Activated CD4-positive, alpha-beta memory T cell treated with anti-CD3 and anti-CD28 coated beads for 36 hours (primary cell): ENCODE measurements at regions not wholly inside any gene's neighbourhood (a gene's known extent, or its start where the extent isn't known, plus 50 kb on each side); places are given as distances from the start of the nearest gene placed in this dataset.
"Not testable (repeated sequence)": the region's sequence is repeated elsewhere in the genome, so short reads cannot be mapped to it uniquely, and the experiment has no call there.

ENCODE experiments used
- CTCF ChIA-PET: fragments of 350-600 bp; sonication (Branson Sonifier 250); formaldehyde crosslinking; loops from one replicate; lab custom pipeline; 2021; ENCODE audit warnings: antibody characterized with exemption, inconsistent platforms; lab: Charles Lee
- POLR2A ChIA-PET: fragments of 350-600 bp; sonication (Branson Sonifier 250); formaldehyde crosslinking; loops from one replicate; lab custom pipeline; 2021; ENCODE audit warnings: antibody characterized with exemption; lab: Charles Lee
- DNase-seq: peaks from one replicate; pipeline ENCODE4 v3.0.0-alpha.2; 2020
- H3K27ac Mint-ChIP-seq: one replicate; pipeline ENCODE4 v1.8.0; 2021; ENCODE audit warnings: mixed read lengths
- H3K27me3 Mint-ChIP-seq: one replicate; pipeline ENCODE4 v1.8.0; 2021; ENCODE audit warnings: mixed read lengths
- H3K36me3 Mint-ChIP-seq: one replicate; pipeline ENCODE4 v1.8.0; 2021; ENCODE audit warnings: mixed read lengths
- H3K4me1 Mint-ChIP-seq: one replicate; pipeline ENCODE4 v1.8.0; 2021; ENCODE audit warnings: low read depth, mixed read lengths
- H3K4me3 Mint-ChIP-seq: one replicate; pipeline ENCODE4 v1.8.0; 2021; ENCODE audit warnings: mild to moderate bottlenecking, mixed read lengths
- H3K9me3 Mint-ChIP-seq: one replicate; pipeline ENCODE4 v1.8.0; 2021; ENCODE audit warnings: mixed read lengths
- intact Hi-C: fragments of 100-400 bp; cut with micrococcal nuclease; formaldehyde crosslinking; loops from one replicate; pipeline ENCODE4 v1.15.1; 2023

GRCh38 chr16:23013484-23013883 is 135.8 kb downstream of the USP31 start:
- Mint-ChIP-seq H3K4me1 (peaks cover 2% of the 10 kb centered on the region), H3K27me3 (peaks cover 11% of the 10 kb centered on the region), H3K9me3 (no peaks in the 10 kb centered on the region), H3K4me3 (no peak overlapping the region), H3K36me3 (no peaks in the 10 kb centered on the region), H3K27ac (no peak overlapping the region)
- no peak for DNase-seq
- CTCF ChIA-PET: no interaction called here
- intact Hi-C loops: no loop called here
- POLR2A ChIA-PET: no interaction called here

GRCh38 chr16:23009075-23009474 is 140.2 kb downstream of the USP31 start:
- H3K27me3 Mint-ChIP-seq: peaks cover 12% of the 10 kb centered on the region
- H3K9me3 Mint-ChIP-seq: no peaks in the 10 kb centered on the region
- H3K27ac Mint-ChIP-seq: no peak overlapping the region
- no peak overlapping the region for H3K4me3 Mint-ChIP-seq
- ChIA-PET CTCF (interaction anchor here (0.7 kb wide), 1 partner anchor 67 kb away, joined by 3 read pairs; no protein-coding TSS in a partner anchor), POLR2A (no interaction called here)
- H3K36me3 Mint-ChIP-seq: no peaks in the 10 kb centered on the region
- no peak for DNase-seq
- intact Hi-C loops: no loop called here
- H3K4me1 Mint-ChIP-seq: no peaks in the 10 kb centered on the region

GRCh38 chr16:23008041-23008440 is 141.2 kb downstream of the USP31 start:
- POLR2A ChIA-PET: no interaction called here
- H3K36me3 Mint-ChIP-seq: no peaks in the 10 kb centered on the region
- no peak overlapping the region for H3K27ac Mint-ChIP-seq
- no peaks in the 10 kb centered on the region for H3K4me1 Mint-ChIP-seq
- CTCF ChIA-PET: no interaction called here
- H3K9me3 Mint-ChIP-seq: no peaks in the 10 kb centered on the region
- no peak for DNase-seq
- intact Hi-C loops: no loop called here
- H3K27me3 Mint-ChIP-seq: peaks cover 12% of the 10 kb centered on the region
- H3K4me3 Mint-ChIP-seq: no peak overlapping the region

- Mint-ChIP-seq H3K4me3 (no peak overlapping the region), H3K9me3 (no peaks in the 10 kb centered on the region), H3K36me3 (no peaks in the 10 kb centered on the region), H3K27me3 (peaks cover 12% of the 10 kb centered on the region), H3K27ac (no peak overlapping the region), H3K4me1 (no peaks in the 10 kb centered on the region)
- ChIA-PET CTCF (no interaction called here), POLR2A (no interaction called here)
- intact Hi-C loops: no loop called here
- DNase-seq: no peak
Measured at GRCh38 chr16:23006380-23006779, 142.9 kb downstream of the USP31 start.

GRCh38 chr16:23005951-23006350 is 143.3 kb downstream of the USP31 start:
- CTCF ChIA-PET: no interaction called here

GRCh38 chr16:22989598-22989997 is 159.7 kb downstream of the USP31 start:
- DNase-seq: no peak
- Mint-ChIP-seq H3K36me3 (no peaks in the 10 kb centered on the region), H3K9me3 (peaks cover 11% of the 10 kb centered on the region), H3K4me1 (no peaks in the 10 kb centered on the region), H3K27ac (no peak overlapping the region), H3K4me3 (no peak overlapping the region), H3K27me3 (peaks cover 20% of the 10 kb centered on the region)
- intact Hi-C loops: no loop called here
- ChIA-PET CTCF (no interaction called here), POLR2A (no interaction called here)

More at GRCh38 chr16:23005951-23006350, 143.3 kb downstream of the USP31 start:
- Mint-ChIP-seq H3K4me1 (no peaks in the 10 kb centered on the region), H3K36me3 (no peaks in the 10 kb centered on the region), H3K4me3 (no peak overlapping the region), H3K27ac (no peak overlapping the region), H3K27me3 (peaks cover 12% of the 10 kb centered on the region), H3K9me3 (no peaks in the 10 kb centered on the region)
- no peak for DNase-seq
- intact Hi-C loops: no loop called here
- POLR2A ChIA-PET: no interaction called here

- no peaks in the 10 kb centered on the region for H3K4me1 Mint-ChIP-seq
- H3K27me3 Mint-ChIP-seq: peaks cover 15% of the 10 kb centered on the region
- POLR2A ChIA-PET: no interaction called here
Measured at GRCh38 chr16:22983614-22984013, 165.6 kb downstream of the USP31 start.

GRCh38 chr16:22980514-22980913 is 166.6 kb downstream of the HS3ST2 start:
- H3K36me3 Mint-ChIP-seq, POLR2A ChIA-PET, H3K27me3 Mint-ChIP-seq, DNase-seq, H3K4me3 Mint-ChIP-seq, CTCF ChIA-PET, H3K27ac Mint-ChIP-seq, intact Hi-C loops, H3K4me1 Mint-ChIP-seq: not testable (repeated sequence)
- H3K9me3 Mint-ChIP-seq: peaks cover 29% of the 10 kb centered on the region

More at GRCh38 chr16:22983614-22984013, 165.6 kb downstream of the USP31 start:
- CTCF ChIA-PET: no interaction called here
- no peak overlapping the region for H3K27ac Mint-ChIP-seq
- intact Hi-C loops: no loop called here
- peaks cover 33% of the 10 kb centered on the region for H3K9me3 Mint-ChIP-seq
- H3K36me3 Mint-ChIP-seq: peaks cover 4% of the 10 kb centered on the region
- H3K4me3 Mint-ChIP-seq: no peak overlapping the region
- no peak for DNase-seq

- H3K27ac Mint-ChIP-seq: no peak overlapping the region
- no peak for DNase-seq
- H3K4me3 Mint-ChIP-seq: no peak overlapping the region
- peaks cover 2% of the 10 kb centered on the region for H3K36me3 Mint-ChIP-seq
- H3K9me3 Mint-ChIP-seq: peaks cover 17% of the 10 kb centered on the region
- CTCF ChIA-PET: no interaction called here
- peaks cover 9% of the 10 kb centered on the region for H3K27me3 Mint-ChIP-seq
- intact Hi-C loops: no loop called here
- POLR2A ChIA-PET: no interaction called here
- no peaks in the 10 kb centered on the region for H3K4me1 Mint-ChIP-seq
Measured at GRCh38 chr16:22979038-22979437, 165.1 kb downstream of the HS3ST2 start.

GRCh38 chr16:22977294-22977697 is 163.3 kb downstream of the HS3ST2 start:
- ChIA-PET CTCF (no interaction called here), POLR2A (no interaction called here)
- peaks cover 3% of the 10 kb centered on the region for H3K9me3 Mint-ChIP-seq
- no peak overlapping the region for H3K27ac Mint-ChIP-seq
- no peaks in the 10 kb centered on the region for H3K4me1 Mint-ChIP-seq
- intact Hi-C loops: no loop called here
- H3K36me3 Mint-ChIP-seq: no peaks in the 10 kb centered on the region
- DNase-seq: no peak
- H3K27me3 Mint-ChIP-seq: peaks cover 9% of the 10 kb centered on the region
- no peak overlapping the region for H3K4me3 Mint-ChIP-seq

- POLR2A ChIA-PET: no interaction called here
- H3K36me3 Mint-ChIP-seq: no peaks in the 10 kb centered on the region
- H3K27me3 Mint-ChIP-seq: peaks cover 12% of the 10 kb centered on the region
- CTCF ChIA-PET: no interaction called here
- no peak overlapping the region for H3K4me3 Mint-ChIP-seq
- H3K9me3 Mint-ChIP-seq: no peaks in the 10 kb centered on the region
- no peak overlapping the region for H3K27ac Mint-ChIP-seq
- intact Hi-C loops: no loop called here
- DNase-seq: no peak
- no peaks in the 10 kb centered on the region for H3K4me1 Mint-ChIP-seq
Measured at GRCh38 chr16:22973522-22973921, 159.6 kb downstream of the HS3ST2 start.

GRCh38 chr16:22971346-22971924 is 157.5 kb downstream of the HS3ST2 start:
- ChIA-PET CTCF (no interaction called here), POLR2A (no interaction called here)
- H3K27me3 Mint-ChIP-seq: peaks cover 14% of the 10 kb centered on the region
- H3K4me1 Mint-ChIP-seq: no peaks in the 10 kb centered on the region
- H3K27ac Mint-ChIP-seq: no peak overlapping the region
- intact Hi-C loops: no loop called here
- no peak for DNase-seq
- H3K36me3 Mint-ChIP-seq: no peaks in the 10 kb centered on the region
- no peaks in the 10 kb centered on the region for H3K9me3 Mint-ChIP-seq
- no peak overlapping the region for H3K4me3 Mint-ChIP-seq

- no peak for DNase-seq
- ChIA-PET CTCF (interaction anchor here (0.7 kb wide), 2 partner anchors 299 to 1262 kb away, joined by 3 to 4 read pairs; no protein-coding TSS in a partner anchor), POLR2A (no interaction called here)
- peaks cover 17% of the 10 kb centered on the region for H3K27me3 Mint-ChIP-seq
- no peaks in the 10 kb centered on the region for H3K36me3 Mint-ChIP-seq
- no peaks in the 10 kb centered on the region for H3K4me1 Mint-ChIP-seq
- intact Hi-C loops: no loop called here
- no peak overlapping the region for H3K27ac Mint-ChIP-seq
- H3K4me3 Mint-ChIP-seq: no peak overlapping the region
- no peaks in the 10 kb centered on the region for H3K9me3 Mint-ChIP-seq
Measured at GRCh38 chr16:22970209-22970865, 156.4 kb downstream of the HS3ST2 start.
